ENCODE measurements at regions not wholly inside any gene's neighbourhood (a gene's known extent, or its start where the extent isn't known, plus 50 kb on each side); places are given as distances from the start of the nearest gene placed in this dataset.

DNA sequence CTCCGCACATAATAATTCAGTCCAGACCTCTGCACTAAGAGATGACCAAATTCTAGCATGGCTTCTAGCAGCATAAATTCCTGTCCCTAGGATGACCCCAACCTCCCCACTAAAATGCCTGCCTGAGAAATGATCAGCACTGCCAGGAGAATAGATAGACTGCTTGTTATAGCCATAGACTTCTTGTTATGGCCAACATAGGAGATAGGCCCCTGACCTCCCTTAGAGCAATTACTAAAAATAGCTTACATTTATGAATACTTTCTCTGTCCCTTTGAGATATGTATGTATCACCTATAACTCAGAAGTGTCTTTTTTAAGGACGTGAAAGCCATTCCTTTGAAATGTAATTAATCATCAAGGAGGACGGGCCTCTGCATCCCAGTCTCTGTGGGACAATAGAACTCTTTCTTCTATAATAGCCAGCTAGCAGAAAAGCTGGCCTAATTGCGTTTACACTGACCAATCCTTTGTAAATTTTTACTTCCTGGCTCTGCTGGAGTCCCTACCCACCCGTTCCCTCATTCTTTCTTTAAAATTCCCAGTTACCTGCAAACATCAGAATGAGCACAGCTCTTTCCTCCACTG lies 1002.7 kb downstream of the CDH18 start:
- ATAC-seq: no peak

DNA sequence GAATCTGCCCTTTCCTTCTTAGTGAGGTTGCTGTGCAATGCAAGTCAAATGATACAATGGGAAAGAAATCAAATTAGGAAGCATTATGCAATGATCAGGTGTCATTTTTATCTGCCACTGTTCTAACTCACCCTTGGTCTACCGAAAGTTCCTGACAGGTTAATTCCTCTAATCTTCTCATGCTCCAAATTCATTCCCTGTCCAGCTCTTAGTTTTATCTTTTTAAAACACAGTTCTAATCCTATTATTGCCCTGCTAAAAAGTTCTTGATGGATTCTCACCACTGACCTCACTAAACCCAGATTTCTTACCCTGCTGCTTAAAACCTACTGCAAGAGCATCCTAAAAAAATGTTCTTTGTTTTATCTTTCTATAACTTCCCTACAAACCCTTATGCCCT lies 1000.9 kb downstream of the CDH18 start:
- no peak for ATAC-seq

GRCh38 chr5:18990852-18991251 lies 997.1 kb downstream of the CDH18 start:
- ATAC-seq: no peak

- ATAC-seq: no peak
Observed at GRCh38 chr5:18992264-18992663, 995.7 kb downstream of the CDH18 start.

GRCh38 chr5:18999478-18999877 lies 988.5 kb downstream of the CDH18 start:
- ATAC-seq: no peak

DNA sequence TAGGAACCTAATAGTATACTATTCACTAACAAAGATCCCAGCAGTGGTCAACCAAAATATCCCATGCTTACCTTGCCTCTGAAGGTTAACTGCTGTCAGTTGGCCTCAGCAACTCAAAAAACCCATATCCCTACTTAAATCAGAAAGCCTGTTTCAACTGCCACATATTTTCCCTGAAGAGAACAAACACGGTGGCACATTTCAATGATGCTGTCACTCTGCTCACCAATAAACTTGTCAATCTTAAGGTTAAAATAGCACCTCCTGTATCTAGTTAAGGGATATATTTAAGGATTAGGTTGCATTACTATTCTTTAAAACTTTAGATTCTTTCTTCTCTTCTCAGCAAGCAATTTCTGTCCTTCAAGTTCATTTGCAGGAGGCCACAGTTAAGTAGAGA lies 986.9 kb downstream of the CDH18 start:
- ATAC-seq: no peak

DNA sequence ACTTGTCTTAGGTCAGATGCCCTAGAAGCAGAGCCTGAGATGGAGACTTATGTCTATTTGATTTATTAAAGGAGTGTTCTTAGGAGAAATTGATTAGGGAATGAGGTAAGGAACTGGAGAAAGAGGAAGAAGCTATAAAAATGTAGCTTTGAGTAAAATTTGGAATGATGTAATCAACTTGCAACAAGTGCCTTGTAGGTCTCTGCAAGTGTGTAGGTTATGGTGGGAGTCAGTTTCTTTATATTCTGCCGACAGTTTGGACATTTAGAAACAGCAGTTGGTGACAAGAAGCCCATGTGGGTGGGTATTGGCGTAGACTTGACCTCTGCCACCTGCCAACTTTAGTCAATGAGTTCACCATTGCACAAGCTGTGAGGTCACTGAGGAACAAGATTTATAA lies 986.5 kb downstream of the CDH18 start:
- ATAC-seq: no peak

DNA sequence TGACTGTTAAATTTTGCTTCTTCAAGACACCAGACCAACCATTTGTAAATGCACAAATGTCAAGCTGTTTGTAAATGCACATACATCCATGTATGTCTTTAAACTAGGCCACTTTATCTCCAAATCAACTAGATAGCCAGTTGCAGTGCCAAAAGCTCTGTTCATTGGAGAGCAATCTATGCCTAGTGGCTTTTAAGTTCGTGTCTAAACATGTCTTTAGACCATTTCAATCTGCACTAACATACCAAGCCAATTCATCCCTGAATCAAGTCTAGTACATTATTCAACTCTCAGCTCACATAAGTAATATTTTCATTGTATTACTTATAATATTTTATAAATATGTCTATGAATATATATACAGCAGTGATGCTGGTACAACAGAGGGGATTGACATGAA lies 985.9 kb downstream of the CDH18 start:
- ATAC-seq: no peak

GRCh38 chr5:19018822-19019221 lies 969.2 kb downstream of the CDH18 start:
- ATAC-seq: no peak

GRCh38 chr5:19031491-19031890 lies 956.5 kb downstream of the CDH18 start:
- ATAC-seq: no peak

DNA sequence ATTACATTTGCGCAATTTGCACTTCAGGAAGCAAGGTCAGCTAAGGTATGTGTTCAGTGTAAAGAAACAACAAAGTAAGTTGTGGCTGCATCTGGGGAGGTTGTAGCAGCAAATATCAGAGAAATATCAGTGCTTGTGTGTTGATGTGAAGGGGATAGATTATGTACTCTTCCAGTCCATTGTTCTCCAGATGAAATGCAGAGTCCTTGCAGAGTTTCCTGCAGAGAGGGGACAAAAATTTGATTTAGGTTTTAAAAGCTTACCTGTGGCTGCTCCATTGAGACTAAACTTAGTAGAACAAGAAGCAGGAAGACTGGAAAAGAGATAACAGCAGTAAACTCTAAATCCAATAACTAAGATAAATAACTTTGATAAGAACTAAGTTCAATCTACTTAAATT lies 952.2 kb downstream of the CDH18 start:
- ATAC-seq: no peak

DNA sequence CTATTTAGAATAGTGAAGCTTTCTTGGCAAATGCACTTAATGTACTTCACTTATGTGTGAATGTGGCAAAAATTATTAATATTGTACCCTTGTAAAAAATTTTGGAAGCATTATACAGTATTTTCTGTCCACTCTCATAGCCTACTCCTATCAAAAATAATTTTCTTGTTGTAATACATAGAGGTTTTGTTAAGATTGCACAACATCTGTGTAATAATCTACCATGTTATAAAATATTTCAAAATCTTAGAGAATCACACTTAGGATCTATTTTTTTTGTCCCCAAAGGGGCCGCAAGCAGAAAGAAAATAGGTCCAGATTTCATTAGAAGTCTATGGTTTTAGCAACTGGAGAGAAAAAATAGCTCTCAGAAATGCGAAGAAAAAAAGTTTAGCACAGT lies 945.9 kb downstream of the CDH18 start:
- no peak for ATAC-seq

GRCh38 chr5:19044311-19044710 lies 943.7 kb downstream of the CDH18 start:
- ATAC-seq: no peak

DNA sequence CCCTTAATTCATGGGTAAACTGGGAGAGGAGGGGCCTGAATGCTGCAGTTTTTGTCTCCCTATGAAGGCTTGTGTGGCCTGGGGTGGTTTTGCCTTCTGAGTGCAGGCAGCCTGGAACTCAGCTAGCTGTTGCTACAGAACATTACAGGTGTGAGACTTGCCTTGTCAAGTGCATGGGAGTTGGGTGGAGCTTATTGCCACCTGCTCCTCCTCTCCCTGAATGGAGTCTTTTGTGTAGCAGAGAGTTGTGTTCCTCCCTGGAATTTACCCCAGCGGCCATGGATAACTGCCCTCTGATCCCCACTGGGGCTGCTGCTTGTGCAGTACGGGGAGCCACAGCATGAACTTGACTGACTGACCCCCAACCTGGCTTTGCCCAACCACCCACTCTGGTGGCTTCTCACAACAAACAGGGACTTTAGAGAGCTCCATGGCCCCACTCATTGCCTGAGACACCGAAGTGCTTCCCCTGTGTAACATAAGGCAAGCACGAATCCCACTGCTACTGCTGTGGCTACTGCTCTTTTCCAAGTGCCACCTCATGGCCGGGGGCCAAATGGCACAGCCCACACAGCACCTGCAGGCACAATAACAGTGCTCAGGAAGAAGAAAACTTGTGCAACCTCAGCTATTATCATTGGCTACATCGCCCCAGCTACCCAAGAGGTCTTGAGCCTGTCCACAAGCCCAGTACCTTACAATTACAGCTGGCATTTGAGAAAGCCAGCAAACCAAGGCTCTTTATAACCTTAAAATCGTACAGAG lies 942.9 kb downstream of the CDH18 start:
- ATAC-seq: no peak

- ATAC-seq: no peak
Observed at GRCh38 chr5:19047277-19047676, 940.7 kb downstream of the CDH18 start.

DNA sequence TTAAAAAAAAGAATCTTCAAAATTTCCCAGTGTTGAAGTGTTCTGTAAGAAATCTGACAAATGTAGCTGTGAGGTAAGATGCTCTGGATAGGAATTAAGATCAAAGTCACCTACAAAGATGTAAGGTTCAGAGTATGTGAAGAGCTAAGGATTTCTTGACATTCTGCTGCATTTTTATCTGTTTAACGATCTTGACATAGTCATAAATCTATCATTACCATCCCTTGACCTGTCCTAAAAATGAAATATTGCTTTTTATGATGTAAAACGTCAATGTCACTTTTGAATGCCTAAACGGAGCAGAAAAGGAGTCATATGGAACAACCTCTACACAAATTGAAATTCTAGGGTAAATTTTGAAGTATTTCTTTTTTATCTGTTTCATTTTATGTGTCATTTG lies 939.3 kb downstream of the CDH18 start:
- ATAC-seq: no peak

GRCh38 chr5:19058216-19058615 lies 929.8 kb downstream of the CDH18 start:
- no peak for ATAC-seq

- no peak for ATAC-seq
Observed at GRCh38 chr5:19064094-19064493, 923.9 kb downstream of the CDH18 start.

- ATAC-seq: no peak
Observed at GRCh38 chr5:19067741-19068140, 920.3 kb downstream of the CDH18 start.

DNA sequence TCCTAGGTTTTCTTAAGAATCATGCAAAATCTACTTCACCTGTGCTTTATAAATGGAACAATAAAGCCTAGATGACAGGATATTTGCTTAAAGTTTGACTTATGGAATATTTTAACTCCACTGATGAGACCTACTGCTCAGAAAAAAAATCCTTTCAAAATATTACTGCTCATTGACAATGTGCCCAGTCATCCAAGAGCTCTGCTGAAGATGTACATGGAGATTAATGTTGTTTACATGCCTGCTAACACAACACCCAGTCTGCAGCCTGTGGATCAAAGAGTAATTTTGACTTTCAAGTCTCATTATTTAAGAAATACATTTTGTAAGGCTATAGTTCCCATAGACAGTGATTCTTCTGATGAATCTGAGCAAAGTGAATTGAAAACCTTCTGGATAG lies 889.6 kb downstream of the CDH18 start:
- ATAC-seq: no peak

- no peak for ATAC-seq
Observed at GRCh38 chr5:19099195-19099594, 888.8 kb downstream of the CDH18 start.

DNA sequence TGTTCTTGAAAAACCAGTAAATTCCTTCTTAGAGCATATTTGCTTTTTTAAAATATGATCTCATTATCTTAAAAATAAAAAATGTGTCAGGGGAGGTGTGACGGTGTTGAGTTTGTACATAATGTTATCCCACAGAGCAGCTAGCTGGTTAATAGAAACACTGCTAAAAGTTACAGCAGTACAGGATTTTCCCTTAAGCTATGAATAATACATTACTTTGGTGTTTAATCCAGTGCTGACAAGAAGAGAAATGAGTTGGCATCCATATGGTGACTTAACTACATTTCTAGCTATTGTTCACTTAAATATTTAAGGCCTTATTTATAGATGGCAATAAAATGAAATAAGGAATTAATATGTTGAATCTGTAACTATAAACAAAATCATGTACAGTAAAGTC lies 883.1 kb downstream of the CDH18 start:
- ATAC-seq: peak; percentile 45

DNA sequence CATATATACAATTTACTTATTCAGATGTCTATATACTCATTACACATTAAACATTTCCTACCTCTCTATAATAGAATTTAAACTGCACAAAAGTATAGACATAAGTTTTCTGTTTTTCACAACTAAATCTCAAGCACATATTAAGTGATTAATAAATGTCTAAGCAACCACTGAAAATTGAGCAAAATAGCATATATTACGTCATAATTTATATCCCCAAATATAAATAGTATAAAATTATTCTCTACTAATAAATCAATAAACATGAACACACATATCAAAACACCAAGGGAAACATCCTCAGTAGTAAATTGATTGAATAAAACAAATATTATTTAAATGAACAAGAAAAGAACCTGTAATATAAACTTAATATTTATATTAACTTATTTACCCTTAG lies 865.1 kb downstream of the CDH18 start:
- no peak for ATAC-seq

DNA sequence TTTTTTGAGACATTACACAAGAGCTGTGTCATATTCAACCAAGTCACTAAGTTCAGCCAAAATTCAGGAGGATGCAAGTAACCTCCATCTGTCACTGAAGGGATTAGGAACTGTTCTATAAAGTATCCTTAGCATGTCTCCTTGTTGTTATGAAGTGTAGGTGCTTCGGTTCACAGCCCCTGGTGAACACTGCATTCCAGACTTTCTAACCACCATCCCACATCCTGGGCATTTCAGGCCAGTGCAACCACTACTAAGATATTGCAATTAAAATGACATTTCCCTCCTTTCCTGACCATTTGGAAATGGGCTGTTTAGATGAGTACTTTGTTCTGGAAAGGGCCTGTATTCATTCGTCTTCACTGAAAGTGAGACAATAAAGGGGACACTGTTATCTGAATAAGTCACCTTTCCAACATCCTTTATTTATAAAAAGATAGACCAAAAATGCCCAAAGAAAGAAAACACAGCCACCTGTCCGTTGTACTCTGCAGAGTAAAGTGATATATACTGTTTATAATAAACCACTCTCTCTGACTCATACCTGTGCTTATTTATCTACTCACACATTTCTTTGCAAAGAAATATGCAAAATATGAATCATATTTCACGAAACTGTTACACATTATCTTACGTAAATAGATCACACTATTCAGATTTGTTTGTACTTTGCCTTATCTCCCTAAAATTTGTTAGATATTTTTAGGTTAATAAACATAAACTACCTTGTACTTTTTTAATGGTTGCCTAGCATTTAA lies 861.9 kb downstream of the CDH18 start:
- no peak for ATAC-seq

Measured in esophagus mucosa (tissue), 1 donor.